Colon (tissue), 2 donors: ENCODE measurements at regions not wholly inside any gene's neighbourhood (a gene's known extent, or its start where the extent isn't known, plus 50 kb on each side); places are given as distances from the start of the nearest gene placed in this dataset.
"Not testable (repeated sequence)": the region's sequence is repeated elsewhere in the genome, so short reads cannot be mapped to it uniquely, and the experiment has no call there.

Source experiments
- FAIRE-seq: peaks from 2 replicates; lab custom pipeline; 2012; peaks lifted over from hg19 to GRCh38; lab: Jason Lieb, UNC
- donor health status: control.
- donor health status: control.

- FAIRE-seq, result no peak
Measured at GRCh38 chr11:23151819-23152218, 291.5 kb upstream of the CCDC179 start.

- no peak for FAIRE-seq
Measured at GRCh38 chr11:23155503-23155902, 295.2 kb upstream of the CCDC179 start.

GRCh38 chr11:23164022-23164421 is 303.7 kb upstream of the CCDC179 start:
- FAIRE-seq, result no peak

- no peak for FAIRE-seq
Measured at GRCh38 chr11:23166376-23166775, 306.1 kb upstream of the CCDC179 start.

- no peak for FAIRE-seq
Measured at GRCh38 chr11:23179609-23180008, 319.3 kb upstream of the CCDC179 start.

- FAIRE-seq, result no peak
Measured at GRCh38 chr11:23181022-23181807, 320.9 kb upstream of the CCDC179 start.

- FAIRE-seq, result no peak
Measured at GRCh38 chr11:23192256-23192655, 332.0 kb upstream of the CCDC179 start.

- FAIRE-seq, result no peak
Measured at GRCh38 chr11:23201936-23202522, 341.8 kb upstream of the CCDC179 start.

GRCh38 chr11:23202611-23203010 is 342.3 kb upstream of the CCDC179 start:
- no peak for FAIRE-seq

- no peak for FAIRE-seq
Measured at GRCh38 chr11:23205156-23205871, 345.0 kb upstream of the CCDC179 start.

GRCh38 chr11:23206741-23207336 is 346.6 kb upstream of the CCDC179 start:
- FAIRE-seq, result no peak

GRCh38 chr11:23211221-23211620 is 350.9 kb upstream of the CCDC179 start:
- no peak for FAIRE-seq

GRCh38 chr11:23212807-23213206 is 352.5 kb upstream of the CCDC179 start:
- no peak for FAIRE-seq

- no peak for FAIRE-seq
Measured at GRCh38 chr11:23217072-23217471, 356.8 kb upstream of the CCDC179 start.

- not testable (repeated sequence) for FAIRE-seq
Measured at GRCh38 chr11:23220086-23220485, 359.8 kb upstream of the CCDC179 start.

- no peak for FAIRE-seq
Measured at GRCh38 chr11:23221366-23221765, 361.1 kb upstream of the CCDC179 start.

GRCh38 chr11:23226331-23227077 is 366.2 kb upstream of the CCDC179 start:
- no peak for FAIRE-seq

- FAIRE-seq, result no peak
Measured at GRCh38 chr11:23227078-23227445, 366.8 kb upstream of the CCDC179 start.

- FAIRE-seq, result no peak
Measured at GRCh38 chr11:23232652-23233051, 372.4 kb upstream of the CCDC179 start.

- FAIRE-seq, result no peak
Measured at GRCh38 chr11:23233075-23233474, 372.8 kb upstream of the CCDC179 start.

- no peak for FAIRE-seq
Measured at GRCh38 chr11:23236826-23237555, 376.7 kb upstream of the CCDC179 start.
